Ectodermal cell (in vitro differentiated cells): ENCODE measurements at regions not wholly inside any gene's neighbourhood (a gene's known extent, or its start where the extent isn't known, plus 50 kb on each side); places are given as distances from the start of the nearest gene placed in this dataset.

Experiments used
- H3K27ac ChIP-seq: 2 replicates; pipeline ENCODE4 v1.7.0; 2013; ENCODE audit warnings: mild to moderate bottlenecking, low read depth, low read length; ENCODE audit not compliant: insufficient read depth, poor library complexity, severe bottlenecking
- H3K27me3 ChIP-seq: 2 replicates; pipeline ENCODE4 v1.7.0; 2013; ENCODE audit warnings: mild to moderate bottlenecking, low read length; ENCODE audit not compliant: insufficient read depth, control insufficient read depth, poor library complexity, severe bottlenecking
- H3K36me3 ChIP-seq: one replicate; pipeline ENCODE4 v1.7.0; 2013; ENCODE audit warnings: low read length; ENCODE audit not compliant: control insufficient read depth, insufficient read depth
- H3K4me1 ChIP-seq: one replicate; pipeline ENCODE4 v1.7.0; 2013; ENCODE audit warnings: low read length; ENCODE audit not compliant: control insufficient read depth, insufficient read depth
- H3K4me3 ChIP-seq: 2 replicates; pipeline ENCODE4 v1.7.0; 2013; ENCODE audit warnings: low read depth, low read length, control low read depth; ENCODE audit not compliant: insufficient read depth
- H3K9me3 ChIP-seq: 2 replicates; pipeline ENCODE4 v1.7.0; 2013; ENCODE audit warnings: mild to moderate bottlenecking, low read length, moderate library complexity; ENCODE audit not compliant: control insufficient read depth
- WGBS, 2 experiments: methylation state at CpG; one replicate each; pipeline ENCODE4 v1.1.7; 2013; ENCODE audit warnings: missing lambda C conversion rate in 2 of 2; 5-methylcytosine and 5-hydroxymethylcytosine counted together

- WGBS, 2 experiments = 91 to 98% methylated on average over 3 to 6 of the region's 6 CpGs
- Histone ChIP-seq H3K4me1 (no peaks in the 10 kb centered on the region), H3K4me3 (no peak overlapping the region), H3K27me3 (no peaks in the 10 kb centered on the region), H3K36me3 (no peaks in the 10 kb centered on the region), H3K27ac (no peak overlapping the region), H3K9me3 (peaks cover 2% of the 10 kb centered on the region)
Measured at GRCh38 chr2:226450141-226450540, 349.5 kb downstream of the IRS1 start.

GRCh38 chr2:226447338-226448300 lies 352.0 kb downstream of the IRS1 start:
- WGBS, 2 experiments = 86 to 89% methylated on average over 5 of the region's 5 CpGs
- Histone ChIP-seq H3K4me3 (no peak overlapping the region), H3K4me1 (no peaks in the 10 kb centered on the region), H3K27ac (no peak overlapping the region), H3K27me3 (no peaks in the 10 kb centered on the region), H3K9me3 (peaks cover 2% of the 10 kb centered on the region), H3K36me3 (no peaks in the 10 kb centered on the region)

GRCh38 chr2:226446406-226447001 lies 353.1 kb downstream of the IRS1 start:
- Histone ChIP-seq H3K27ac (no peak overlapping the region), H3K4me1 (no peaks in the 10 kb centered on the region), H3K27me3 (no peaks in the 10 kb centered on the region), H3K4me3 (no peak overlapping the region), H3K9me3 (no peaks in the 10 kb centered on the region), H3K36me3 (no peaks in the 10 kb centered on the region)
- WGBS, 2 experiments = 79 to 83% methylated on average over 3 of the region's 3 CpGs

DNA sequence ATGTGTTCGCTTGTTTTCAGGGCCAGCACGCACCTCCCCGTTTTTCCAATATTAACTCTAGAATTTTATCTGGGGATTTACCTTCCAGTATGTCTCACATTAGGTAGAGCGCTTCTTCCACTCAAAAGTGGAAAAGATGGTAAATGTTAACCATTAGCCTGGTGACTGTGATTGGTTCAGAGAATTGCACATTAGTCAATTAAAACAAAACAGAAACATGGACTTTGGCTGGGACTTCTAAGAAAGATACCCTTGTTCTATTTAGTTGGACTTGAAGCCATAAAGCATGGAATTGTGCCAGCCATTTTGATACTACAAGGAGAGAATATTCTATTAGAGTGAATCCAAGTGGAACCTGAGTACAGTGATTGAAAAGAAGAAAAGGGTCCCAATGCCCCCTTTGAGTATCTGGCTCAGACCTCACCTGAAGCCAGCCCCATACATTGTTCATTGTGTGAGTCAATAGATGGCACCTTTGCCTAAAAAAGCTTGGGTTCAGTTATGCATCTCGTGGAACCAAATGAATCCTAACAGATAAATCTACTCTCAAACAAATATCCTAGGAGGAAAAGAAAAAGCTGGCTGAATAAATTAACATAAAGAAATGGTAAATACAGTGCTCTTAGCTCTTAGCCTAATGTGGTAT lies 354.3 kb downstream of the IRS1 start:
- Histone ChIP-seq H3K4me1 (no peaks in the 10 kb centered on the region), H3K4me3 (no peak overlapping the region), H3K27ac (no peak overlapping the region), H3K36me3 (no peaks in the 10 kb centered on the region), H3K9me3 (no peaks in the 10 kb centered on the region), H3K27me3 (no peaks in the 10 kb centered on the region)
- WGBS, 2 experiments = 97 to 100% methylated on average over 1 to 5 of the region's 5 CpGs

DNA sequence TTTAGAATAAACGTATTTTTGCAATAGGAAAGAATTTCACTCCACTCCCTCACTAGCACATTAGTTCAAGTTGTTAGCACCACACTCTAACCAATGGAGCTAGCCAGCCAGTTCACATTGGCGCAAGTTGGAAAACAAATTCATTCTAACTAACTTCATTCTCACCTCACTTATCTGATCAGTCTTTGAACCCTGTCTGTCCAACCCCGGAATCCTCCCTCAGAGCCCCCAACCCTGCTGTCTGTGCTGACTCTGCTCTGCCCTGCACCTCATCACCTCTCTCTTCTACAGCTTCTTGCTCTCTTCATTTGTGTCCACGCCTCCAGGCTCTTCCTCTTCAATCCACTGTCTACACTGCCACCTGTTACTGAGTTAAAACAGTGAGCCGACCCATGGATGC lies 356.5 kb downstream of the IRS1 start:
- WGBS, 2 experiments = 91 to 92% methylated on average over 4 to 5 of the region's 5 CpGs
- Histone ChIP-seq H3K27me3 (no peaks in the 10 kb centered on the region), H3K27ac (no peak overlapping the region), H3K4me1 (no peaks in the 10 kb centered on the region), H3K4me3 (no peak overlapping the region), H3K9me3 (no peaks in the 10 kb centered on the region), H3K36me3 (no peaks in the 10 kb centered on the region)

- no peak overlapping the region for H3K4me3 ChIP-seq
- no peaks in the 10 kb centered on the region for H3K36me3 ChIP-seq
- H3K9me3 ChIP-seq = no peaks in the 10 kb centered on the region
- no peak overlapping the region for H3K27ac ChIP-seq
- no peaks in the 10 kb centered on the region for H3K27me3 ChIP-seq
- WGBS, 2 experiments = 89 to 90% methylated on average over 2 of the region's 3 CpGs
- no peaks in the 10 kb centered on the region for H3K4me1 ChIP-seq
Measured at GRCh38 chr2:226440127-226440918, 359.3 kb downstream of the IRS1 start.

GRCh38 chr2:226439337-226439736 lies 360.3 kb downstream of the IRS1 start:
- Histone ChIP-seq H3K9me3 (no peaks in the 10 kb centered on the region), H3K27me3 (no peaks in the 10 kb centered on the region), H3K4me3 (no peak overlapping the region), H3K36me3 (no peaks in the 10 kb centered on the region), H3K4me1 (no peaks in the 10 kb centered on the region), H3K27ac (no peak overlapping the region)
- WGBS, 2 experiments = 94% methylated on average over 6 of the region's 6 CpGs

DNA sequence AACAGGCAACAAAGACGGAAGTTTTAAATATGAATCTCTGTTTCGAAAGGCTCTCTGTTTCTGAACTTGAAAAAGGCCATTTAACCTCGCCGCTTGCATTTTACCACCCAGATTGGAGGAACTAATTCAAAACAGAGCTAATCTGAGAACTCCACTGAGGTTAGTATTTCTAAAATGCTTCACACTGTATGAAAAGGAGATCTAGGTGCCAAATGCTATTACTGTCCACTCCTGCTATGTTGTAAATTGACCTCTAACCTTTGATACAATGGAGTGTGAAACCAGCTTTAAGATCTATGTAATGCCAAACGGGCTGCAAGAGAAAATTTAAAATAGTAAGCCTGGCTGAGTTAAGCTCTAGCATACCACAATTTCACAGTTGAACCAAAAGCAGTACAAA lies 364.5 kb downstream of the IRS1 start:
- Histone ChIP-seq H3K27me3 (no peaks in the 10 kb centered on the region), H3K9me3 (no peaks in the 10 kb centered on the region), H3K36me3 (no peaks in the 10 kb centered on the region), H3K27ac (no peak overlapping the region), H3K4me1 (no peaks in the 10 kb centered on the region), H3K4me3 (no peak overlapping the region)
- WGBS, 2 experiments = 85 to 86% methylated on average over 5 of the region's 5 CpGs

GRCh38 chr2:226434702-226435101 lies 364.9 kb downstream of the IRS1 start:
- Histone ChIP-seq H3K4me3 (no peak overlapping the region), H3K27ac (no peak overlapping the region), H3K36me3 (no peaks in the 10 kb centered on the region), H3K27me3 (no peaks in the 10 kb centered on the region), H3K9me3 (no peaks in the 10 kb centered on the region), H3K4me1 (no peaks in the 10 kb centered on the region)
- WGBS, 2 experiments = 71 to 73% methylated on average over 5 of the region's 5 CpGs
